ENCODE measurements at regions not wholly inside any gene's neighbourhood (a gene's known extent, or its start where the extent isn't known, plus 50 kb on each side); places are given as distances from the start of the nearest gene placed in this dataset.

- no peak for DNase-seq (ENCODE audit: low read depth)
- H3K4me3 ChIP-seq (ENCODE audit: low read length) = no peak overlapping the region
- no peak for TF ChIP-seq CTCF (conservative IDR thresholded peaks at IDR 0.05; ENCODE audit: low read length)
Observed at GRCh38 chr5:72565513-72566289, 58.5 kb upstream of the ZNF366 start.

DNA sequence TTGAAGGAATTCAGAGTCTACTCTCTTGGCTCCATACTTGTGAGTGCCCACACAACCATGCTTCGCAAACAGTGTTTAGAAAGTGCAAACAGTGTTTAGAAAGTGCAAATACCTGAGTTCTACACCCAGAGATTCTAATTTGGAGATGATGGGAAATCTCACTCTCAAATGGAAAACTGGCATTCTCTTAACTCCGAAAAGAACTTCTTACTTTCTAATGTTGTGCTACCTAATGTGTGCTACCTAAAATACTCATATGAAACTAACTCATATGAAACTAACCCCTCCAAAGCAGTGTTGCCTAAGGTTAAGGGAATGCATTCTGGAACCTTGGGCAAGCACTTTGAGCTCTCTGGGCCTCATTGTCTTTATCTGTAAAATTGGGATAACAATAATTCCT, 55.5 kb upstream of the ZNF366 start:
- TF ChIP-seq CTCF (conservative IDR thresholded peaks at IDR 0.05; ENCODE audit: low read length) = no peak
- H3K4me3 ChIP-seq (ENCODE audit: low read length) = no peak overlapping the region
- DNase-seq (ENCODE audit: low read depth) = no peak

DNA sequence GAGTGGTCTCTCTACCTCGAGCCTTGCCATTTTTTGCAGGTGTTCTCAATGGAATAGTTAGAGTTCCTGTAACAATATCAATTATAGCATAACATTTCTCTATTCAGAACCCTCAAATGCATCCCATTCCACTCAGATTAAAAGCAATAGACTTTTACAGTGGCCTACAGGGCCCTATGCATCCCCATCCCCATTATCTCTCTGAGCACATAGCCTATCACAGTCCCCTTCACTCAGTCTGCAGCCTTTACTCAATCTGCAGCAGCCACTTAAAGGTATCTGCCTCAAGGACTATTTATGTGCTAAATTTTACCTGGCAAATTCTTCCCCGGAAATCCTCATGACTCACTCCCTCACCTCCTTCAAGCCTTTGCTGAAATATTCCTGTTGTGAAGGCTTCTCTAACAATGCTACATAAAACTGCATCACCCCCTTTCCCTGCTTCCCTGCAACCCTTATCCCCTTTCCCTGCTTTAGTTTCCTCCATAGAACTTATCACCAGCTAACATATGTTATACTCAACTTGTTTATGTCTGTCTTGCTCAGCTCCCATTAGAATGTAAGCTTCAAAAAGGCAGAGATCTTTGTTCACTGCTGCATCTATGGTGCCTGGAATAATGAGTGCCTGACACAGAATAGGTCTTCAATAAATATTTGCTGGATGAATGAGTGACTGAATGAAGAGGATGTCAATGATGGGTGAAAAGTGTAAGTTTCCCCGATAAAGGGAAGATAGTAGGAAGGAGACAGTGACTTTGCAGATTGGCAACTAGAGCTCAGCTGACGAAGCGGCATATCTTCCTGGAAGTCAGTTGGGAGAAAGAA, 54.1 kb upstream of the ZNF366 start:
- no peak overlapping the region for H3K4me3 ChIP-seq (ENCODE audit: low read length)
- no peak for DNase-seq (ENCODE audit: low read depth)
- TF ChIP-seq CTCF (conservative IDR thresholded peaks at IDR 0.05; ENCODE audit: low read length) = no peak

DNA sequence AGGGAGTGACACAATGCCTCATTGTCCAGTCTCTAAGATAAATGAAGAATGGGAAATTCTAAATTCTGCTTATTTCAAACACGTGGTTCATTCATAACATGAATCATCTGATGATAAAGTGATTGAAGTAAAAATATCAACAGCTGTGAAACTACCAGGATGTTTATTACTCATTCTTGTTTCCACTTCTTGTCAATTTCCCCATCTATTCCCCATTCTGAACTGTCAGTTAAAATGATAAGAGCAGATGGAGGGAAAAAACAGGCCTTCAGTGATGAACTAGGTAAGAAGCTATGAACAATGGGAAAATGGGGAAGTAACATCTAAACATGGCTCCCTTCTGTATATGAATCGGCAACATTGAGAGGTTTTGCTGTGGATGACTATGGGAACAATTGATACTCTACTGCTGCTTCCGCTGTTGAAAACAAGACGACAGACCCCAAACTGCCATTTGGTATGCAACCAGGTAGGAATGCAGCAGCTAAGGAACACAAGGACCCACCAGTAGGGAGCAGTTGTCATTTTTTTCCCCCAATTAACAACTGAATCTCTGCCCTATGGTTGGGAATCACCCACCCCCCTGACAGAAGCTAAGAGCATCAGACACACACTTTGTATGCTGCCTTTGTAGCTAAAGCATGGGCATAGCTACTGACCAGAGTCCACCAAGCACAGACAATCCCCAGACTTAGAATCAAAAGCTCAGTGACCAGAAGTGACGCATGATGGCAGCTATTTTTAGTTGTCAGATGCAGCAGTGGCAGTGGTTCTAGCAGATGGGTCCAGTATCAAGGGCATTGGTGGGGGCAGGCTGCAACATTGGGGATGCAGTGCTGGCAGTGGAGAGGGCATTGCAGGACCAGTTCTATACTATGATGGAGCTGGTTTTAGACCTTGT, 52.9 kb upstream of the ZNF366 start:
- TF ChIP-seq CTCF (conservative IDR thresholded peaks at IDR 0.05; ENCODE audit: low read length) = no peak
- no peak overlapping the region for H3K4me3 ChIP-seq (ENCODE audit: low read length)
- DNase-seq (ENCODE audit: low read depth) = no peak

GRCh38 chr5:72558383-72558782, 51.2 kb upstream of the ZNF366 start:
- no peak overlapping the region for H3K4me3 ChIP-seq (ENCODE audit: low read length)
- TF ChIP-seq CTCF (conservative IDR thresholded peaks at IDR 0.05; ENCODE audit: low read length) = no peak
- no peak for DNase-seq (ENCODE audit: low read depth)

GRCh38 chr5:72558046-72558336, 50.8 kb upstream of the ZNF366 start:
- no peak for TF ChIP-seq CTCF (conservative IDR thresholded peaks at IDR 0.05; ENCODE audit: low read length)
- DNase-seq (ENCODE audit: low read depth) = no peak
- no peak overlapping the region for H3K4me3 ChIP-seq (ENCODE audit: low read length)
